ENCODE measurements at regions not wholly inside any gene's neighbourhood (a gene's known extent, or its start where the extent isn't known, plus 50 kb on each side); places are given as distances from the start of the nearest gene placed in this dataset.

DNA sequence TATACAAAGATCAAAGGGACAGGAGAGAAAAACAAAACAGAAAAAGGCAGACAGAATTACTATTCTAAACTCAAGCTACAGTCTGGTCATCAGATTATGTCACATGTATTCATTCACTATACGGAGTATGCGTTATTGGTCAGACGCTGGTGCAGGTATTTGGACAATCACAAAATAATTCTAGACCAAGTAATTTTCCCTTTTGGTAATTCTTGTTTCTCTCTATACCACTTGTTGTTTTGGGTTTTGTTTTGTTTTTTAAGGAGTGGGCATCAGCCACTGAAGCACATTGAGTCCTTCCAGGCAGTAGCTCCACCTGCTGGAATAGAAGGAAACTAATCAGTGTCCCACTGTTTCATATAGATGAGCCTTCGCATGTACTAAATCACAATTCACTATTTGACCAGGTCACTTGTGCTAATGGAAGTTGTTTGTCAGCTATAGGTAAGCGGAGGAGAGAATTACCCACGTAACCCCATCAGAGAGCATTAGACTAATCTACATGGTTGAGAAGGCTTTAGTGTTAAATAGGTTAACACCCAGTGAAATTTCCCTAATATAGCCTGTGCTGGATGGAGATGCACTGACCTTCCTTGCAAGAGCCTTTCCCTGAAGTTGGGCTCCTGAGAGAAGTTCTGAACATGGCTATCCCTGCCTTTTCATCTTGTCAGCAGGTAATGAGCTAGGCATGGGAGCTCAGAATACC is 77.9 kb downstream of the TNFAIP3 start:
- no peak for DNase-seq (ENCODE audit: low spot score)
- peak; percentile 73 for TF ChIP-seq CTCF (IDR thresholded peaks at IDR 0.05; ENCODE audit: extremely low read depth, insufficient read depth, missing control alignments)
- in situ Hi-C loops (cut with MboI; ENCODE audit: low pct_unique_long_range_greater_than_20kb, low sequenced_read_pairs, unreplicated experiment): loop anchor here (5.0 kb wide), 2 partner anchors 78 to 238 kb away; partner anchors contain the start of gene TNFAIP3

DNA sequence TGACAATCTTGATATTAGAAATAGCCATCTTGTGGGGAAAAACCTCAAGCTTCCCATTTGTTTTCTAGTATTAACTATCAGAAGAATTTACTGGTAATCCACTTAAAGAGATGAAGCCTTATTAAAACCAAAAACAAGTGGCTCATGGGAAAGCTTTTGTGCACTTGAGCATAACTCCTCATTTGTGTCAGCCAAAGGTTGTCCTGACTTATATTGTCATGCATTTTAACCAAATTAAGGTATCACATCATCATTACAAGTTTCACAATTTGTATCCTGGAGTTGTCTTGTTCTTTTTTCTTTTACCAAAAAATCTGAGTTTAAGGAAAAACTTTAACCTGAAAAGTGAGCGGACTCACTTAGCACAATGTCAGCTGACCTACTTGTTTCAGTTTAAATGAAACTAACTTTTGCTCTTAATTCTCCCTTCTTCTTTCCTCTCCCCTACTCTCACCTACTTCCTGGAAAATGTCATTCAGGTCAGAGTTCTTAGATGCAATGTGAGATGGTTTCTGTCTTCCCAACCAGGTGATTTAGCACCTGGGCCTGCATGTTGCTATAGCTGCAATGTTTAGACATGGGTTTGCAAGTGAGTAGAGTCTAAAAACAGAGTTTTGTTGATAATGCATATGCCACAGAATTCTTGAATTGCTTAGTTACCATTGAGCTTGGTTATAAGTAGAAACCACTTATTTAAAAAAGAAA is 82.8 kb downstream of the TNFAIP3 start:
- in situ Hi-C loops (cut with MboI; ENCODE audit: low pct_unique_long_range_greater_than_20kb, low sequenced_read_pairs, unreplicated experiment): no loop called here
- TF ChIP-seq CTCF (IDR thresholded peaks at IDR 0.05; ENCODE audit: extremely low read depth, insufficient read depth, missing control alignments): no peak
- no peak for DNase-seq (ENCODE audit: low spot score)

DNA sequence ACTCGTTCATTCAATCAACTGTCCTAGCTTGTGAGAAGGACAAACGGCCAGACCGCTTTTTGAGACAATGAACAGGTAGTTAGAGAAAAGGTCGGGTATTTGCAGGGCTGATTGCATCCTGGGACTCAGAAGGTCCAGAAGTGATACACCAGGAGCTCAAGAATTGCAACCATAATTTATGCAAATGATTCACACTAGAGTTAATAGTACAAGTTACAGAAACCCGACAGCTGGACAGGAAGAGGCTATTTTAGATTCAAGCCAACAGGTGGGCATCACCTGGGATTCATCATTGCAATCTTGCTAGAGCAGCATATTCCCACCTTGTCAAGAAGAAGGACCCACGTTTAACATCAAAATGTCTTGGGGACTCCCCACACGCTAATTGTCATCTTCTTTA is 83.5 kb downstream of the TNFAIP3 start:
- in situ Hi-C loops (cut with MboI; ENCODE audit: low pct_unique_long_range_greater_than_20kb, low sequenced_read_pairs, unreplicated experiment): no loop called here
- DNase-seq (ENCODE audit: low spot score): no peak
- no peak for TF ChIP-seq CTCF (IDR thresholded peaks at IDR 0.05; ENCODE audit: extremely low read depth, insufficient read depth, missing control alignments)

GRCh38 chr6:137951064-137951597 is 84.1 kb downstream of the TNFAIP3 start:
- in situ Hi-C loops (cut with MboI; ENCODE audit: low pct_unique_long_range_greater_than_20kb, low sequenced_read_pairs, unreplicated experiment): no loop called here
- TF ChIP-seq CTCF (IDR thresholded peaks at IDR 0.05; ENCODE audit: extremely low read depth, insufficient read depth, missing control alignments): peak; percentile 58
- DNase-seq (ENCODE audit: low spot score): peak; percentile 27

GRCh38 chr6:137952247-137952646 is 85.2 kb downstream of the TNFAIP3 start:
- in situ Hi-C loops (cut with MboI; ENCODE audit: low pct_unique_long_range_greater_than_20kb, low sequenced_read_pairs, unreplicated experiment): no loop called here
- no peak for TF ChIP-seq CTCF (IDR thresholded peaks at IDR 0.05; ENCODE audit: extremely low read depth, insufficient read depth, missing control alignments)
- DNase-seq (ENCODE audit: low spot score): no peak

GRCh38 chr6:137953761-137954160 is 86.7 kb downstream of the TNFAIP3 start:
- no peak for DNase-seq (ENCODE audit: low spot score)
- TF ChIP-seq CTCF (IDR thresholded peaks at IDR 0.05; ENCODE audit: extremely low read depth, insufficient read depth, missing control alignments): no peak
- in situ Hi-C loops (cut with MboI; ENCODE audit: low pct_unique_long_range_greater_than_20kb, low sequenced_read_pairs, unreplicated experiment): no loop called here
